DMS 273 (cell line): ENCODE measurements at regions not wholly inside any gene's neighbourhood (a gene's known extent, or its start where the extent isn't known, plus 50 kb on each side); places are given as distances from the start of the nearest gene placed in this dataset.
"Not testable (repeated sequence)": the region's sequence is repeated elsewhere in the genome, so short reads cannot be mapped to it uniquely, and the experiment has no call there.

Experiments used
- DNase-seq: peaks from one replicate; lab custom pipeline; 2025; ENCODE audit not compliant: unreplicated experiment; lab: John Stamatoyannopoulos, UW

DNA sequence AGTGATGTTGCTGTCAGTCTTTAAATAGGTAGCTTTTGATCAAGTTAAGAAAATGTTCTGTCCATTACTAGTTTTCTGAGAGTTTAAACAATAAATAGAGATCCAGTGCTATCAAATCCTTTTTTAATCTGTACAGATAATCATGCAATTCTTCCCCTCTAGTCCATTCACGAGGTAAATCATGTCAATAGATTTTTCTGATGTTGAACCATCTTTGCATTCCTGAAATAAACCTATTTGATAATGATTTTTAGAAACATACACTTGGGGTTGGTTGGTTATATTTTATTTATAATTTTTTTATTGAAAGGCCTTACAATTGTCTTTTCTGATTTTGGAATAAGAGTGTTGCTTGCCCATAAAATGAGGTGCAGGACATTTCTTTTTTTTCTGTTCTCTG lies 95.0 kb downstream of the FAM53A start:
- DNase-seq: no peak

DNA sequence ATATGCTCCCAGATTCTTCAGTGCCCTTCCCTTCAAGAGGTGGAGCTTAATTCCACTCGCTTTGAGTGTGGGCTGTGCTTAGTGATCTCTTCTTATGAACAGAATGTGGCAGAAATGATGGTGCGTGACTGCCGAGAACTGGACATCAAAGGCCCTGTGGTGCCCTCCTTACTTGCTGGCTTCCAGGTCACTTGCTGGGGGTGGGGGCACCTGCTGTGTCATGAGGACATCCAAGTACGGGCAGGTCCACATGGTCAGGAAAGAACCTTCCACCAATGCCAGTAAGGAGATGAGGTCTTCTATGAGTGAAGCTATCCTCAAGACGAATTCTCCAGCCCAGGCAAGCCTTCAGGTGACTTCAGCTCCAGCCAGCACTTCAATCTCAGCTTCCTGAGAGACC lies 95.8 kb downstream of the FAM53A start:
- no peak for DNase-seq

DNA sequence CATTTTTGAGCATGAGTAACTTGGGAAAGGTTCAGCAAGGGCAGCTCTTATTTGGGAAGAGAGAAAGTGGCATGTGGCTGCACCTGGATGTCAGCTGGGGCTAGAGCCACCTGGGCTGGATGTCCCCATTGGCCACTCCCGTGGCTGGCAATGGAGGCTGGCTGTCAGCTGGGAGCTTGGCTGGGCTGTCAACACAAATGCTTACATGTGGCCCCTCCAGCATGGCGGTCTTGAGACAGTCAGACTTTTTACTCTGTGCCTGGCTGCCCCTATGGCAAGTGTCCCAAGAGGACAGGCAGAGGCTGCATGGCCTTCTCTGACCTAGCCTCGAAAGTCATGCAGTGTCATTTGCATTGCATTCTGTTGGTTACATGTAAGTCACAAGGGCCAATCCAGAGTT lies 99.6 kb downstream of the FAM53A start:
- no peak for DNase-seq

GRCh38 chr4:1583859-1584258 lies 100.3 kb downstream of the FAM53A start:
- DNase-seq: no peak

DNA sequence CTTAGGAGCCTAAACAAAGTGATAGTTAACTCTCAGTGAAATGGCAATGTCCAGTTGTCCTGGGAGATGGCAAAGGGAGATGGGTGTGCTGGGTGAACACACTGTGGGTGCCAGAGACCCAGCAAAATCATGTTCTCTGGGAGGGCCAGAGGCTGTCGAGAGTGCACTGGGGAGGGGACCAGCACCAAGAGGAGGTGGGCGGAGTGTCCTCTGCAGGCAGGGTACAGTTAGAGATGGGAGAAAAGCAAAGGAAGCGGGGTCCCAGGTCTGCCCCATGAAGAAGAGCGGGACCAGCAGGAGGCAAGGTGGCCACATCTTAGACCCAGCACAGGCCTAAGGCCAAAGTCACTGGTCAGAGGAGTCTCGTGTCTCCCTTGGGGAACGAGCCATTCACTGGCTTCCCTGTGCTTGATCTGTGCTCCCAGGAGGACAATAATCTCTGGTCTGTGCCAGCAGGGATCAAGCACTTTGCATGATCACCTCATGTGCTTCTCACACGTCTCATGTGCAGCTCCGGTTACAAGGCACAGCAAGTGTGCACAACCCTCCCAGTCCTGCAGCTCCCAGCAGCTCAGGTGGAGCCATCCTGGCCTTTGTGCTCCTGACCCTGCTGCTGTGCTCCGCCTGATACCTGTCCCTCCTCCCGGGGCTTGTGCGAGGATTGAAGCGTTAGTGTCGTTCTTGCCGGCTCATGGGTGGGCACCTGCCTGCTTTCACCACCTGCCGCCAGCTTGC lies 100.9 kb downstream of the FAM53A start:
- DNase-seq: no peak

GRCh38 chr4:1582227-1582626 lies 101.9 kb downstream of the FAM53A start:
- DNase-seq: no peak

DNA sequence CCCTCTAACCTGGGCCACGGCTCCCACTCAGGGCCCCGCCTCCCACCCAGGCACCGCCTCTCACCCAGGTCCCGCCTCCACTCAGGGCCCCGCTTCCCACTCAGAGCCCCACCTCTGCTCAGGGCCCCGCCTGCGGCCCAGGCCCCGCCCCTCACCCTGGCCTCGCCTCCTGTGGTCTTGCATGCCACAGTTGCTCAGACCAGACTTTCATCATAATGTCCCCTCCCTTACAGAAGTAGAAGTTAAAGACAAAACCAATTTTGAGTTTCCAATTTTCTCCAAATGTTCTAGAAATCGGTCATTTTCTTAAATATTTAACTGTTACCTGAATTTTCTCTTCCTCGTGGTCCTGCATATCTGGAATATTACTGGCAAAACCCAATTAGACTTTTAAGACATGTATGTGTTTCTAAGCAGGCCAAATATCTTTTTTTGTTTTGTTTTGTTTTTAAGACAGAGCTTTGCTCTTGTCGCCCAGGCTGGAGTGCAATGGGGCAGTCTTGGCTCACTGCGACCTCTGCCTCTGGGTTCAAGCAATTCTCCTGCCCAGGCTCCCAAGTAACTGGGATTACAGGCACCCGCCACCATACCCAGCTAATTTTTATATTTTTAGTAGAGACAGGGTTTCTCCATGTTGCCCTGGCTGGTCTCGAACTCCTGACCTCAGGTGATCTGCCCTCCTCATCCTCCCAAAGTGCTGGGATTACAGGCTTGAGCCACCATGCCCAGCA lies 102.8 kb downstream of the FAM53A start:
- DNase-seq: peak; percentile 52

GRCh38 chr4:1580692-1581012 lies 103.5 kb downstream of the FAM53A start:
- not testable (repeated sequence) for DNase-seq

GRCh38 chr4:1579901-1580691 lies 104.0 kb downstream of the FAM53A start:
- peak; percentile 64 for DNase-seq

- peak; percentile 48 for DNase-seq
Observed at GRCh38 chr4:1579001-1579900, 104.9 kb downstream of the FAM53A start.

- no peak for DNase-seq
Observed at GRCh38 chr4:1578251-1578773, 105.8 kb downstream of the FAM53A start.

- DNase-seq: no peak
Observed at GRCh38 chr4:1577822-1578217, 106.3 kb downstream of the FAM53A start.

DNA sequence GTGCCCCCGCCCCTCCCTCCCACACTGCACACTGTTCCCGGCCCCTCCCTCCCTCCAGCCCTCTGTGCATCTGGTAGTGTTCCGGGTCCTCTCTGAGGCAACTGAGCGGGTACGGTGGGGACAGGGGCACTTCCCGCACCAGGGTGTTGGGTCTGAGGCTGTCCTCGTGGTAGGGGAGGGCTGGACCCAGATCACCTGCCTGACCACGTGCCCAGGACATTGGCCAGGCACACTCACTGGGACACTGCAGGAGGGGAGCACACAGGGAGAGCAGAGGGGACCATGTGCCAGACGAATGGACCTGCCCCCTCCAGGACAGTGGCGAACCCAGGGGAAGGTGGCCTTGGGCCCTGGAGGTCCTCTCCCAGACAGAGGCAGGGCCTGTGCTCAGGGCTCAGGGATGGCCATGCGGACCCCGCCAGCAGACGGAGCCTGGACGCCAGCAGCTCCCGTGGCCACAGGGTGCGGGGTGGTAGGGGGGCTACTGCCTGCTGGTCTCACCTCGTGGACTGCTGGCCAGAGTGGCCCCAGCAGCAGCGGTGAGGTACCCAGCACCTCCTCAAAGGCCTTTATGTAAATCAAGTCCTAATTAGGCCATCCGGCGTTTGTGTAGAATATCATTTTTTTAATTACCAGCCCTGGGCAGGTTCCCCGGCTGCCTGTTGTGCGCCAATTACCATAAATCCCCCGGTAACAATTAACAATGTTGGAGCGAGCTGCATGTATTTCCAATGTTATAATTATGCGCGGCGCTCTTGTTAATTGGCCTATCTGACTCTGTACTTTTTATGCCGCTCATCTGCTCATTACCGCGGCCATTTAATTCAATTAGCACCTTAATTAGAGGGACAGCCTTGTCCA lies 106.9 kb downstream of the FAM53A start:
- DNase-seq: no peak

GRCh38 chr4:1576304-1576960 lies 107.7 kb downstream of the FAM53A start:
- no peak for DNase-seq

- DNase-seq: no peak
Observed at GRCh38 chr4:1575418-1576303, 108.5 kb downstream of the FAM53A start.

DNA sequence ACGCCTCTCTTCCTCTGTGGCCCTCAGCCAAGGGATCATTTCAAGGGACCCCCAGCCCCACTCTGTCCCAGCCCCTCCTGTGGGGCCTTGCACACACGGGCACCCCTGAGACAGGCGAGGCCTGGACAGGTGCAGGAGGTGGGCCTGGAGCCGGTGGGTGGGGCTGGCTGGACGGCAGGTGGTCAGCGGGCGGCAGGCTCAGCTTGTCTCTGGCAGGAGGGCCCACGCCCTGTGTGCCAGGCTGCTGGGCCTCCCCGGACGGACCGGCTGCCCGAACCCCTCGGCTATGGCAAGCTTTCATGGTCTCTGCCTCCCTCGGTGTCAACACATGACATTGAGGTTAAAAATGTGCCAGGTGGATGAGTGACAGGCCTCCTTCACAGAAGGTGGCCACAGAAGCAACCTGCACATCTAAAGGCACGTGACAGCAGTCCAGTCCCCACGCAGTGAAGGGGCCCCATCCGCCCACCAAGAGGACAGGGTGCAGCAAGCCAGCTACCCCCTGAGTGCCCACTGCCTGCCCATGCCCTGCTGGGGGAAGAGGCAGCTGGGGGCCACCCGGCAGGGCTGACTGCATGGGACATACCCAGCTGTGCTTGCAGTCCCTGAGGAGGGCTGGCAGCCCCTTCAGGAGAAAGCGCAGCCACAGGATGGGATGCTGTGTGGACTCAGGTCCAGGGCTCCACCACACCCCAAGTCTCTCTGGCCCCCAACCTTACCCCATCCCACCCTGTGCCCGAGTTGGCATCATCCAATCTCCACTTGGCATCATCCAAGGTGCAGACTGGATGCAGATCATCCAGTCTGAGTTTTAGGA lies 109.3 kb downstream of the FAM53A start:
- no peak for DNase-seq

GRCh38 chr4:1573830-1574459 lies 110.2 kb downstream of the FAM53A start:
- DNase-seq: no peak
